ENCODE measurements at regions not wholly inside any gene's neighbourhood (a gene's known extent, or its start where the extent isn't known, plus 50 kb on each side); places are given as distances from the start of the nearest gene placed in this dataset.
"Not testable (repeated sequence)": the region's sequence is repeated elsewhere in the genome, so short reads cannot be mapped to it uniquely, and the experiment has no call there.

- no peak for DNase-seq (ENCODE audit: low read depth in 2 of 2)
Measured at GRCh38 chr5:38148021-38148625, 110.2 kb upstream of the EGFLAM start.

GRCh38 chr5:38143384-38143783 lies 115.0 kb upstream of the EGFLAM start:
- no peak for DNase-seq (ENCODE audit: low read depth in 2 of 2)

- DNase-seq (ENCODE audit: low read depth in 2 of 2) = no peak
Measured at GRCh38 chr5:38141665-38142064, 116.7 kb upstream of the EGFLAM start.

GRCh38 chr5:38138574-38138973 lies 119.8 kb upstream of the EGFLAM start:
- no peak for DNase-seq (ENCODE audit: low read depth in 2 of 2)

DNA sequence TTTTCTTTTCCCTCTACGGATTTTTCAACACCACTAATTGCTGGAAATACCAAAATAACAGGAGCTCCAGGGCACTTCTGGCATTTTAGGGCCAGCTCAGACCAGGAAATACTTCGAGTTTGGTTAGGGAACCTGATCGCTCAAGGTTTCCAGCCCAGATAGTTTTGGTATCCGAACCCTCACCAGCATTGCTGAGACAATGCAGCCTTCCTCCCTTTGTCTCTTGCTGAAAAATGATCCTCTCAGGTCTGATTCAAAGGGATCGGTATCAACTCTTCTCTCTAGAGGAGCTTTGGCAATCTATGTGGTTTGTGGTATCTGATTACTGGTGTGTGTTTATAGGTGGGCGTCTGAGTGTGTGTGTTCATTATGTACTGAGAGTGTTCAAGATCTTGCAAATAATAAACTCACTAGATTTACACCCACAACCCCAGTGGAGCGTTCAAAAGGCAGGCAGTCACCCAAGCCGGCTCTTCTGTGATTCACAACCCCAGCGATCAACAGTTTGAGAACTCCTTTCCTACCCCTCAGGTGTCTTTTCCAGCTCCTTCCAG lies 122.8 kb upstream of the EGFLAM start:
- DNase-seq (ENCODE audit: low read depth in 2 of 2) = no peak

DNA sequence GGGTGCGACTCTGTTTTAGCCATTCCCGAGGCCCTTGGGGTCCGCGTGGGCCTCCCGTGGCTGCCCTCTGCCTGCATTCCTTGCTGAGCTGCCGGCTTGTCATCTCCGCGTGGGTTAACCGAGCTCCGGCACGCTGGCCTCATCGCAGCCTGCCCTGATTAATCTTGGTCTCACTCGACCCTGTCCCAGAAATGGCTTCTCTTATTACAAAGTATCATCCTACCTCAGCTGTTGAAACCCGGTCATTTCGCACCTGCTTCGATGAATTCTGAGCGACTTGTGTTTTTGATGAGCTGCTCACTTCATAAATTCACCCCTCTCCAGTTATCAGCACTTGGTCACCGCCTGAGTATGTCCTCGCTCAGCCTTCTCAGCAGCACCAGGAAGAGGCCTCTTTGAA lies 123.5 kb upstream of the EGFLAM start:
- no peak for DNase-seq (ENCODE audit: low read depth in 2 of 2)

GRCh38 chr5:38134294-38134693 lies 124.1 kb upstream of the EGFLAM start:
- DNase-seq (ENCODE audit: low read depth in 2 of 2) = not testable (repeated sequence)

GRCh38 chr5:38131686-38132085 lies 126.7 kb upstream of the EGFLAM start:
- no peak for DNase-seq (ENCODE audit: low read depth in 2 of 2)

DNA sequence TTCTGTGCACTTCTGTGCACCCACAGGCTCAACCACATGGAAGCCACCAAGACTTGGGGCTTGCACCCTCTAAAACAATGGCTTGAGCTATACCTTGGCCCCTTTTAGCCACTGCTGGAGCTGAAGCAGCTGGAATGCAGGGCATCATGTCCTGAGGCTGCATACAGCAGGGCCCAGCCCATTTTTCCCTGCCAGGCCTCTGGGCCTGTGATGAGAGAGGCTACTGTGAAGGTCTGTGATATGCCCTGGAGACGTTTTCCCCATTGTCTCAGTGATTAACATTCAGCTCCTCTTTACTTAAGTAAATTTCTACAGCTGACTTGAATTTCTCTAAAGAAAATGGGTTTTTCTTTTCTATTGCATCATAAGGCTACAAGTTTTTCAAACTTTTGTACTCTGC lies 134.0 kb upstream of the EGFLAM start:
- no peak for DNase-seq (ENCODE audit: low read depth in 2 of 2)

DNA sequence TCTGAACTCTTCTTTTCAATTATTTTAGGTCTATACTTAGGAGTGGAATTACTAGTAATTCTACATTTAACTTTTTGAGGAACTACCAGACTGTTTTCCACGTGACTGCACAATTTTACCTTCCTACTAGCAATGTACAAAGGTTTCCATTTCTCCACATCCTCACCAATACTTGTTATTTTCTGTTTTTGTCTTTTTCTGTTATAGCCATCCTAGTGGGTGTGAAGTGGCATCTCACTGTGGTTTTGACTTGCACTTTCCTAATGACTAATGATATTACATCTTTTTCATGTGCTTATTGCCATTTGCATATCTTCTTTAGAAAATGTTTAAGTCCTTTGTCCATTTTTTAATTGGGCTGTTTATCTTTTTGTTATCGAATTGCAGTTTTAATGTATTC lies 136.9 kb upstream of the EGFLAM start:
- no peak for DNase-seq (ENCODE audit: low read depth in 2 of 2)

DNA sequence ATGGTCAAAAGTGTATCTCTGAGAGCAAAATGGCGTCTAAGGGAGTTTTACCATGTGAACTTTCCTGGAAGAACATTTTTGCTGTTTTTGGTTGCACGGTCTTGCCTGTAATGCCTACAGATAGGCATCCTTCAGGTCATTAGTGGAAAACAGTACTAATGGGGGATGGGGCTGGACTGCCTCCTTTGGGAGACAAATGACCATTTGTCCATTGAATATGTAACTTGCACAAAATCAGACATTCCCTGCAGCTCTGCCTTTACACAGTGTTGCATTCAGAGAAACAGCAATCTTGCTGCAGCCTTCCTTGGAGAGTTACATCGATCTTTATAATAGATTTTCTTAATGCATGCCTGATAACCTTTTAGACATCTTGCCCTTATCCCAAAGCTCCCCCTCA lies 138.5 kb upstream of the EGFLAM start:
- no peak for DNase-seq (ENCODE audit: low read depth in 2 of 2)

- no peak for DNase-seq (ENCODE audit: low read depth in 2 of 2)
Measured at GRCh38 chr5:38117784-38118479, 140.4 kb upstream of the EGFLAM start.

- no peak for DNase-seq (ENCODE audit: low read depth in 2 of 2)
Measured at GRCh38 chr5:38115318-38115827, 143.0 kb upstream of the EGFLAM start.

GRCh38 chr5:38113880-38114279 lies 144.5 kb upstream of the EGFLAM start:
- DNase-seq (ENCODE audit: low read depth in 2 of 2) = no peak

GRCh38 chr5:38113456-38113855 lies 144.9 kb upstream of the EGFLAM start:
- no peak for DNase-seq (ENCODE audit: low read depth in 2 of 2)

DNA sequence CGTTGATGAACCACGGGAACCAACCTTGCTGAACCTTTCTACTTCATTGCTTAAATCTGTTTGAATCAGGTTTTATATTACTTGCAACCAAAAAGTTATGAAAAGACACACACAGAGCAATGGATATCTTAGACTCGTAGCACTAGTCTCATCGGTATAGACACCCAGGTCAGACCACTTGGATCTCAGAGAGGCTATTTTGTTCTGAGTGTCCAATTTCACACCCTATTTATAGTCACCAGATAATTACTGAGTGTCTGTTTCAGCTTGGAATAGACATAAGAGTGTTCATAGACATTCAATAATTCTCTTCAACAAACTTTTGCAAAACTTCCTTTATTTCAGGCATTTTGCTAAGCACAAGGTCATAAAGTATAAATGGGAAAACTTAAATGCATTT lies 145.4 kb upstream of the EGFLAM start:
- DNase-seq (ENCODE audit: low read depth in 2 of 2) = no peak

- DNase-seq (ENCODE audit: low read depth in 2 of 2) = no peak
Measured at GRCh38 chr5:38110130-38110529, 148.2 kb upstream of the EGFLAM start.

DNA sequence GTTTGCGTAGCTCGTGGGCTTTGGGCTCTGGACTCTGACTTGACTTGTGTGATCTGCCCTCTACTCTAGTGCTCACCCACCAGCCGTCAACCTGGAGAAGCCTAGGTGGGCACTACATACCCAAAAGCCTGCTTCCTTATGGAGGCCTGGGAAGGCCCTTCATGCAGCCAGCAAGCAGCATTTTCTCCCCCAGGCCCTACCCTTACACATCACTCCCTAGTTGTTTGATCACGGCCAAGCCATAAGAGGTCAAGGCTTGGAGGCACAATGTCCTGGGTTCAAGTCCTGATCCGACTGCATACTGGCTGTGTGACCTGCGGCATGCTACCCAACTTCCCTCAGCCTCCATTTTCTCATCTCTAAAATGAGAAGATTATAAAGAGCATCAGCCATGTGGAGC lies 151.3 kb upstream of the EGFLAM start:
- no peak for DNase-seq (ENCODE audit: low read depth in 2 of 2)

DNA sequence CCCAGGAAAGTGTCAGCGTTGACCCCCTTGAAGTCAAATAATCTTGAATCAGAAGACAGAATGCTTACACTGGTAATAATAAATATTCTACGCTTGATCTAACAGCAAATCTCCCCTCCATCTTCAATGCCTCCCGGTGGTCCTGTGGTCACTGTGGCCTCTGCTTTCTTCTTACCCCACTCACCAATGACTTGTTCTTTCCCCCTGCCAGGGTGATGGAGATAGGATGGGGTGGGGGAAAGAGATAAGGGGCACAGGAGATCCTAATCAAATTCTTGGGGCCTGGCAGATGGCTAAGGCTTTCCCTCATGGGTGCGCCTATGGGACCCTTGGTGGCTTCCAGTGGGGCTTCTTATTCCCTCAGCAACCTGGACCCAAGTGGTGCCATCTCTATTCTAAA lies 152.6 kb upstream of the EGFLAM start:
- DNase-seq (ENCODE audit: low read depth in 2 of 2) = no peak

DNA sequence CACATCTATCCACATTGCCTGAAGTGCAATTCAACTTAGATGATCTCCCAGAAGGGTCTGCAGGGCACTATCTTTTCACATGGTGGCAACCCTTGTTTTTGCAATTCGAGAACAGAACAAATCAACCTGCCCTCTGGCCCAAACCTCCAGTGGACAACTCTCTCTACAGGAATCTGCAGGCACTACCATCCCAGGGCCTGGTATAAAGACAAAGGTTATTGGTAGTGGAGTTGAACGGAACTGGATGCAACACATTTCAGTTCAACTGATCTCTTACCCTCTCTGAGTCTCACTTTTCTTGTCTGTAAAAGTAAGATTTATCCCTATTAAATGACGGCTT lies 153.2 kb upstream of the EGFLAM start:
- no peak for DNase-seq (ENCODE audit: low read depth in 2 of 2)

GRCh38 chr5:38104497-38105230 lies 153.7 kb upstream of the EGFLAM start:
- no peak for DNase-seq (ENCODE audit: low read depth in 2 of 2)

- no peak for DNase-seq (ENCODE audit: low read depth in 2 of 2)
Measured at GRCh38 chr5:38101897-38102296, 156.5 kb upstream of the EGFLAM start.
